ENCODE measurements at regions not wholly inside any gene's neighbourhood (a gene's known extent, or its start where the extent isn't known, plus 50 kb on each side); places are given as distances from the start of the nearest gene placed in this dataset.

DNA sequence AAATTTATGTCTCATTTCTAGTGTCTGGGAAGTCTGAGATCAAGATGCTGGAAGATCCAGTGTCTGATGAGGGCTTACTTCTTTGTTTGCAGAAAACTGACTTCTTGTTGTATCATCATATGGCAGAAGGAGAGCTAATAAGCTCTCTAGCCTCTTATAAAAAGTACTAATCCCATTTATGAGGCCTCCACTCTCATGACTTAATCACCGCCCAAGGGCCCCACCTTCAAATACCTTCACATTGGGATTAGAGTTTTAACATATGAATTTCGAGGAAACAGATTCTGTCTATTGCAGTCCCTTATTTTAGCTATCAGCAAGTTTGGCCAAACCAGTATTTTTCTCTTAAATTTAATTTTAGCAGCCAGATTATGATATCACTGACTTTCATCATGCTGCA, 150.2 kb upstream of the TMPRSS15 start:
- TF ChIP-seq ZBTB7A (IDR thresholded peaks at IDR 0.05; ENCODE audit: low read depth): no peak
- TF ChIP-seq, protein P1, sequence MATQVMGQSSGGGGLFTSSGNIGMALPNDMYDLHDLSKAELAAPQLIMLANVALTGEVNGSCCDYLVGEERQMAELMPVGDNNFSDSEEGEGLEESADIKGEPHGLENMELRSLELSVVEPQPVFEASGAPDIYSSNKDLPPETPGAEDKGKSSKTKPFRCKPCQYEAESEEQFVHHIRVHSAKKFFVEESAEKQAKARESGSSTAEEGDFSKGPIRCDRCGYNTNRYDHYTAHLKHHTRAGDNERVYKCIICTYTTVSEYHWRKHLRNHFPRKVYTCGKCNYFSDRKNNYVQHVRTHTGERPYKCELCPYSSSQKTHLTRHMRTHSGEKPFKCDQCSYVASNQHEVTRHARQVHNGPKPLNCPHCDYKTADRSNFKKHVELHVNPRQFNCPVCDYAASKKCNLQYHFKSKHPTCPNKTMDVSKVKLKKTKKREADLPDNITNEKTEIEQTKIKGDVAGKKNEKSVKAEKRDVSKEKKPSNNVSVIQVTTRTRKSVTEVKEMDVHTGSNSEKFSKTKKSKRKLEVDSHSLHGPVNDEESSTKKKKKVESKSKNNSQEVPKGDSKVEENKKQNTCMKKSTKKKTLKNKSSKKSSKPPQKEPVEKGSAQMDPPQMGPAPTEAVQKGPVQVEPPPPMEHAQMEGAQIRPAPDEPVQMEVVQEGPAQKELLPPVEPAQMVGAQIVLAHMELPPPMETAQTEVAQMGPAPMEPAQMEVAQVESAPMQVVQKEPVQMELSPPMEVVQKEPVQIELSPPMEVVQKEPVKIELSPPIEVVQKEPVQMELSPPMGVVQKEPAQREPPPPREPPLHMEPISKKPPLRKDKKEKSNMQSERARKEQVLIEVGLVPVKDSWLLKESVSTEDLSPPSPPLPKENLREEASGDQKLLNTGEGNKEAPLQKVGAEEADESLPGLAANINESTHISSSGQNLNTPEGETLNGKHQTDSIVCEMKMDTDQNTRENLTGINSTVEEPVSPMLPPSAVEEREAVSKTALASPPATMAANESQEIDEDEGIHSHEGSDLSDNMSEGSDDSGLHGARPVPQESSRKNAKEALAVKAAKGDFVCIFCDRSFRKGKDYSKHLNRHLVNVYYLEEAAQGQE (IDR thresholded peaks at IDR 0.05; ENCODE audit: low read depth): no peak
